ENCODE measurements at regions not wholly inside any gene's neighbourhood (a gene's known extent, or its start where the extent isn't known, plus 50 kb on each side); places are given as distances from the start of the nearest gene placed in this dataset.

GRCh38 chr7:126378642-126379041 is 874.1 kb downstream of the GRM8 start:
- DNase-seq = no peak

- DNase-seq = no peak
Measured at GRCh38 chr7:126370038-126370668, 882.6 kb downstream of the GRM8 start.

GRCh38 chr7:126362746-126363145 is 890.0 kb downstream of the GRM8 start:
- DNase-seq = no peak

GRCh38 chr7:126361183-126361582 is 891.6 kb downstream of the GRM8 start:
- DNase-seq = no peak

GRCh38 chr7:126339813-126340212 is 912.9 kb downstream of the GRM8 start:
- no peak for DNase-seq

- DNase-seq = no peak
Measured at GRCh38 chr7:126305671-126306070, 947.1 kb downstream of the GRM8 start.

GRCh38 chr7:126303926-126304325 is 948.8 kb downstream of the GRM8 start:
- DNase-seq = no peak

- DNase-seq = no peak
Measured at GRCh38 chr7:126302639-126303038, 950.1 kb downstream of the GRM8 start.

GRCh38 chr7:126286317-126286716 is 966.4 kb downstream of the GRM8 start:
- no peak for DNase-seq

GRCh38 chr7:126236261-126236660 is 1016.5 kb downstream of the GRM8 start:
- DNase-seq = no peak

GRCh38 chr7:126228356-126229061 is 1024.2 kb downstream of the GRM8 start:
- DNase-seq = no peak

GRCh38 chr7:126227643-126228042 is 1025.1 kb downstream of the GRM8 start:
- no peak for DNase-seq

- DNase-seq = no peak
Measured at GRCh38 chr7:126227055-126227454, 1025.7 kb downstream of the GRM8 start.

- no peak for DNase-seq
Measured at GRCh38 chr7:126223729-126224128, 1029.0 kb downstream of the GRM8 start.

- DNase-seq = no peak
Measured at GRCh38 chr7:126222782-126223181, 1030.0 kb downstream of the GRM8 start.

GRCh38 chr7:126215785-126216184 is 1037.0 kb downstream of the GRM8 start:
- DNase-seq = no peak

GRCh38 chr7:126213876-126214275 is 1038.9 kb downstream of the GRM8 start:
- DNase-seq = no peak

- DNase-seq = no peak
Measured at GRCh38 chr7:126211875-126212274, 1040.9 kb downstream of the GRM8 start.

- DNase-seq = no peak
Measured at GRCh38 chr7:126210707-126211106, 1042.0 kb downstream of the GRM8 start.

- no peak for DNase-seq
Measured at GRCh38 chr7:126203185-126203584, 1049.6 kb downstream of the GRM8 start.

GRCh38 chr7:126202177-126202576 is 1050.6 kb downstream of the GRM8 start:
- no peak for DNase-seq

- no peak for DNase-seq
Measured at GRCh38 chr7:126185959-126186580, 1066.7 kb downstream of the GRM8 start.

- DNase-seq = no peak
Measured at GRCh38 chr7:126179916-126180315, 1072.8 kb downstream of the GRM8 start.

GRCh38 chr7:126178865-126179264 is 1073.9 kb downstream of the GRM8 start:
- no peak for DNase-seq
